GM18907 (cell line): ENCODE measurements at regions not wholly inside any gene's neighbourhood (a gene's known extent, or its start where the extent isn't known, plus 50 kb on each side); places are given as distances from the start of the nearest gene placed in this dataset.
"Not testable (repeated sequence)": the region's sequence is repeated elsewhere in the genome, so short reads cannot be mapped to it uniquely, and the experiment has no call there.

Experiments used
- ATAC-seq: cut with Tn5 transposase; IDR thresholded peaks from one replicate; pipeline ENCODE4 v1.9.1; 2021; ENCODE audit warnings: mild to moderate bottlenecking, moderate library complexity; ENCODE audit not compliant: unreplicated experiment

- ATAC-seq = no peak
Measured at GRCh38 chr18:45339810-45340550, 275.3 kb upstream of the SLC14A2 start.

GRCh38 chr18:45340884-45341283 is 274.4 kb upstream of the SLC14A2 start:
- ATAC-seq = no peak

- no peak for ATAC-seq
Measured at GRCh38 chr18:45341454-45341853, 273.8 kb upstream of the SLC14A2 start.

GRCh38 chr18:45342166-45342565 is 273.1 kb upstream of the SLC14A2 start:
- ATAC-seq = no peak

GRCh38 chr18:45342653-45343052 is 272.6 kb upstream of the SLC14A2 start:
- ATAC-seq = no peak

- no peak for ATAC-seq
Measured at GRCh38 chr18:45343365-45343764, 271.9 kb upstream of the SLC14A2 start.

GRCh38 chr18:45344680-45345079 is 270.6 kb upstream of the SLC14A2 start:
- not testable (repeated sequence) for ATAC-seq

- no peak for ATAC-seq
Measured at GRCh38 chr18:45349019-45349418, 266.3 kb upstream of the SLC14A2 start.

GRCh38 chr18:45349467-45349866 is 265.8 kb upstream of the SLC14A2 start:
- ATAC-seq = no peak

- no peak for ATAC-seq
Measured at GRCh38 chr18:45350404-45351156, 264.7 kb upstream of the SLC14A2 start.

GRCh38 chr18:45352874-45353273 is 262.4 kb upstream of the SLC14A2 start:
- ATAC-seq = no peak

GRCh38 chr18:45353530-45353929 is 261.7 kb upstream of the SLC14A2 start:
- no peak for ATAC-seq

- ATAC-seq = no peak
Measured at GRCh38 chr18:45355944-45356520, 259.2 kb upstream of the SLC14A2 start.

- ATAC-seq = no peak
Measured at GRCh38 chr18:45357686-45358470, 257.4 kb upstream of the SLC14A2 start.

GRCh38 chr18:45359275-45360009 is 255.8 kb upstream of the SLC14A2 start:
- ATAC-seq = no peak

GRCh38 chr18:45361125-45361851 is 254.0 kb upstream of the SLC14A2 start:
- ATAC-seq = no peak

- ATAC-seq = no peak
Measured at GRCh38 chr18:45363196-45363595, 252.1 kb upstream of the SLC14A2 start.

GRCh38 chr18:45365835-45366234 is 249.4 kb upstream of the SLC14A2 start:
- no peak for ATAC-seq

- no peak for ATAC-seq
Measured at GRCh38 chr18:45370255-45371010, 244.8 kb upstream of the SLC14A2 start.
